GM12878 (cell line): ENCODE measurements at regions not wholly inside any gene's neighbourhood (a gene's known extent, or its start where the extent isn't known, plus 50 kb on each side); places are given as distances from the start of the nearest gene placed in this dataset.
A peak's percentile ranks its signal among the peaks of the same experiment; 100 is the strongest.

Experiments used
- ATAC-seq: fragments of 200-7000 bp; cut with Tn5 transposase; 3 replicates; pipeline ENCODE4 v1.9.1; 2020; ENCODE audit warnings: mild to moderate bottlenecking, moderate library complexity
- BruUV-seq: library from RNA; stranded (reverse); fragments of 400-500 nt; replicated peaks from 2 replicates; lab custom pipeline; 2021; lab: Mats Ljungman, UMichigan
- CTCF ChIA-PET: fragments of 300-600 bp; sonication (Branson Sonifier 250); formaldehyde crosslinking; extraction: SDS; loops from one replicate; lab custom pipeline; 2021; ENCODE audit warnings: inconsistent platforms; lab: Yijun Ruan, JAX
- POLR2A ChIA-PET: fragments of 350-600 bp; formaldehyde crosslinking; extraction: SDS; loops from one replicate; lab custom pipeline; 2021; ENCODE audit warnings: inconsistent platforms; lab: Charles Lee
- RAD21 ChIA-PET: fragments of 300-600 bp; sonication (Branson Sonifier 250); formaldehyde crosslinking; loops from one replicate; lab custom pipeline; 2023; ENCODE audit warnings: antibody characterized with exemption; ENCODE audit not compliant: unreplicated experiment; lab: Charles Lee
- SMC1A ChIA-PET: fragments of 300-600 bp; sonication (Branson Sonifier 250); formaldehyde crosslinking; loops from one replicate; lab custom pipeline; 2023; ENCODE audit not compliant: unreplicated experiment, uncharacterized antibody; lab: Charles Lee
- DNase-seq: peaks from one replicate; pipeline ENCODE4 v3.0.0-alpha.2; 2011; ENCODE audit warnings: low read depth, low spot score
- FAIRE-seq: peaks from 3 replicates; lab custom pipeline; 2011; peaks lifted over from hg19 to GRCh38; lab: Jason Lieb, UNC
- H2AFZ ChIP-seq: 2 replicates; pipeline ENCODE4 v1.6.0; 2011; ENCODE audit warnings: low read depth, low read length, control low read depth; ENCODE audit not compliant: control insufficient read depth
- H3K27ac ChIP-seq: 2 replicates; pipeline ENCODE4 v1.5.1; 2011; ENCODE audit warnings: control low read depth; ENCODE audit not compliant: control insufficient read depth, insufficient read depth
- H3K27me3 ChIP-seq, 2 experiments: replicated peaks in 1 of 2; 2 replicates each; pipeline versions ENCODE4 v1.6.0 to v1.6.1; 2011; ENCODE audit warnings: low read length in 1 of 2; ENCODE audit not compliant: control insufficient read depth in 2 of 2, insufficient read depth in 2 of 2
- H3K36me3 ChIP-seq, 2 experiments: 2 replicates each; pipeline ENCODE4 v1.5.1; 2011; ENCODE audit warnings: low read length in 1 of 2; ENCODE audit not compliant: control insufficient read depth in 2 of 2, insufficient read depth in 2 of 2
- H3K4me1 ChIP-seq: 2 replicates; pipeline ENCODE4 v1.6.1; 2011; ENCODE audit warnings: mild to moderate bottlenecking, low read length, moderate library complexity, mixed read lengths; ENCODE audit not compliant: control insufficient read depth, insufficient read depth
- H3K4me2 ChIP-seq: 2 replicates; pipeline ENCODE4 v1.6.0; 2011; ENCODE audit warnings: control low read depth; ENCODE audit not compliant: control insufficient read depth, insufficient read depth
- H3K4me3 ChIP-seq: fragments of 200-600 bp; sonication (generic); 2 replicates; pipeline ENCODE4 v1.5.1; 2016
- H3K79me2 ChIP-seq: 2 replicates; pipeline ENCODE4 v1.6.0; 2011; ENCODE audit warnings: low read length; ENCODE audit not compliant: control insufficient read depth, insufficient read depth
- H3K9ac ChIP-seq: 2 replicates; pipeline ENCODE4 v1.8.0; 2011; ENCODE audit warnings: low read length, control low read depth, mixed read lengths; ENCODE audit not compliant: control insufficient read depth, insufficient read depth
- H3K9me3 ChIP-seq: replicated peaks from 3 replicates; pipeline ENCODE4 v1.5.1; 2011; ENCODE audit warnings: mild to moderate bottlenecking, low read length; ENCODE audit not compliant: control insufficient read depth, insufficient read depth
- H4K20me1 ChIP-seq: 2 replicates; pipeline ENCODE4 v1.6.0; 2011; ENCODE audit not compliant: control insufficient read depth, insufficient read depth
- DPF2 ChIP-seq: fragments of 450-650 bp; IDR thresholded peaks from 2 replicates; pipeline ENCODE4 v1.6.1; 2017; ENCODE audit warnings: mild to moderate bottlenecking
- ETV6 ChIP-seq, 2 experiments: fragments of 450-650 bp in 1 of 2; IDR thresholded peaks in 1 of 2; conservative IDR thresholded peaks in 1 of 2; 2 replicates each; pipeline ENCODE4 v1.6.1; 2014; ENCODE audit warnings: antibody characterized with exemption in 1 of 2, borderline replicate concordance in 1 of 2, low read depth in 1 of 2, mild to moderate bottlenecking in 1 of 2, moderate library complexity in 1 of 2
- FOXK2 ChIP-seq: fragments of 450-650 bp; IDR thresholded peaks from 2 replicates; pipeline ENCODE4 v1.6.1; 2017; ENCODE audit warnings: mild to moderate bottlenecking, moderate library complexity
- IKZF1 ChIP-seq: fragments of 450-650 bp; conservative IDR thresholded peaks from 2 replicates; pipeline ENCODE4 v1.6.1; 2017; ENCODE audit warnings: antibody characterized with exemption, mild to moderate bottlenecking
- KDM1A ChIP-seq: fragments of 200-600 bp; sonication (generic); IDR thresholded peaks from 2 replicates; pipeline ENCODE4 v1.6.1; 2016; ENCODE audit warnings: borderline replicate concordance
- MYC ChIP-seq: IDR thresholded peaks from 2 replicates; pipeline ENCODE4 v1.6.1; 2011; ENCODE audit warnings: mild to moderate bottlenecking, low read length, moderate library complexity, inconsistent platforms; ENCODE audit not compliant: insufficient read depth, insufficient replicate concordance, insufficient read length, severe bottlenecking
- NR2C2 ChIP-seq: IDR thresholded peaks from 2 replicates; pipeline ENCODE4 v1.6.1; 2011; ENCODE audit warnings: borderline replicate concordance, low read depth; ENCODE audit not compliant: control insufficient read depth, insufficient read length
- PAX5 ChIP-seq: IDR thresholded peaks from 2 replicates; pipeline ENCODE4 v1.6.1; 2011; ENCODE audit warnings: low read depth, low read length, borderline replicate concordance
- PBX3 ChIP-seq: IDR thresholded peaks from 2 replicates; pipeline ENCODE4 v1.6.1; 2011; ENCODE audit warnings: mild to moderate bottlenecking, low read depth, low read length, moderate library complexity; ENCODE audit not compliant: insufficient replicate concordance
- SP1 ChIP-seq: IDR thresholded peaks from one replicate; pipeline ENCODE4 v1.6.1; 2011; ENCODE audit warnings: low read depth, low read length
- WRNIP1 ChIP-seq: IDR thresholded peaks from 2 replicates; pipeline ENCODE4 v1.6.1; 2011; ENCODE audit warnings: low read depth, low read length, improper control_type of control experiment, borderline replicate concordance
- ZNF592 ChIP-seq: fragments of 450-650 bp; IDR thresholded peaks from 2 replicates; pipeline ENCODE4 v1.6.1; 2017; ENCODE audit warnings: mild to moderate bottlenecking, moderate library complexity
- WGBS: methylation state at CpG from one replicate; pipeline ENCODE4 v1.1.6; 2016; ENCODE audit warnings: low lambda C conversion rate; ENCODE audit not compliant: insufficient replicate concordance, insufficient coverage; ENCODE audit errors: missing lambda C conversion rate; 5-methylcytosine and 5-hydroxymethylcytosine counted together
- in situ Hi-C: fragments of 300-500 bp; cut with MboI; formaldehyde crosslinking; loops from 9 replicates; pipeline ENCODE4 v1.14.3; 2018; ENCODE audit warnings: mixed read lengths
- intact Hi-C: fragments of 100-400 bp; cut with micrococcal nuclease; formaldehyde crosslinking; loops from one replicate; pipeline ENCODE4 v1.14.2; 2022; ENCODE audit not compliant: unreplicated experiment

GRCh38 chr2:12110074-12110473 lies 363.6 kb downstream of the LPIN1 start:
- RAD21 ChIA-PET: no interaction called here
- CTCF ChIA-PET: interaction anchor here (0.8 to 0.9 kb wide), 2 partner anchors 10 to 64 kb away, joined by 3 to 4 read pairs; no protein-coding TSS in a partner anchor
- in situ Hi-C loops: no loop called here
- Histone ChIP-seq H3K9ac (no peak overlapping the region), H3K27ac (no peak overlapping the region), H3K4me1 (peaks cover 10% of the 10 kb centered on the region), H4K20me1 (no peaks in the 10 kb centered on the region), H3K79me2 (no peaks in the 10 kb centered on the region), H3K27me3 (no peaks in the 10 kb centered on the region), H3K36me3 (peaks cover 0 to 1% of the 10 kb centered on the region in 2 experiments; a peak in 1 of 4 replicates), H3K9me3 (no peaks in the 10 kb centered on the region), H2AFZ (no peak overlapping the region), H3K4me2 (no peak overlapping the region; the same call in 1 of the 2 replicates), H3K4me3 (no peak overlapping the region)
- BruUV-seq: no TSS peak
- WGBS: 17% methylated on average over 4 of the region's 4 CpGs
- FAIRE-seq (no peak), ATAC-seq (no peak; the same call in 1 of the 3 replicates), DNase-seq (no peak)
- TF ChIP-seq DPF2: no peak
- no peak for TF ChIP-seq NR2C2
- no peak for TF ChIP-seq ETV6 (conservative IDR thresholded peaks at IDR 0.05 in 1 of 2, IDR thresholded peaks at IDR 0.05 in 1 of 2; ENCODE audit: borderline replicate concordance in 1 of 2, low read depth in 1 of 2)
- SMC1A ChIA-PET: interaction anchor here (0.9 to 2.5 kb wide), 3 partner anchors 13 to 241 kb away, joined by 3 to 13 read pairs (median 3); no protein-coding TSS in a partner anchor
- POLR2A ChIA-PET: no interaction called here
- intact Hi-C loops: no loop called here

GRCh38 chr2:12110481-12110880 lies 364.0 kb downstream of the LPIN1 start:
- FAIRE-seq (no peak), DNase-seq (no peak), ATAC-seq (no peak)
- 89% methylated on average over 5 of the region's 5 CpGs for WGBS
- no TSS peak for BruUV-seq
- intact Hi-C loops: no loop called here
- Histone ChIP-seq H3K36me3 (no peaks in the 10 kb centered on the region; a peak in 1 of 4 replicates), H4K20me1 (no peaks in the 10 kb centered on the region), H3K4me3 (no peak overlapping the region), H3K4me1 (peaks cover 13% of the 10 kb centered on the region), H3K9ac (no peak overlapping the region), H3K4me2 (peak overlapping the region; percentile 38; the same call in 1 of the 2 replicates), H2AFZ (no peak overlapping the region; the same call in 1 of the 2 replicates), H3K9me3 (no peaks in the 10 kb centered on the region), H3K79me2 (no peaks in the 10 kb centered on the region), H3K27ac (no peak overlapping the region), H3K27me3 (no peaks in the 10 kb centered on the region)
- CTCF ChIA-PET: interaction anchor here (0.8 to 1.7 kb wide), 4 partner anchors 10 to 65 kb away, joined by 3 to 7 read pairs (median 4); no protein-coding TSS in a partner anchor
- RAD21 ChIA-PET: no interaction called here
- POLR2A ChIA-PET: no interaction called here
- SMC1A ChIA-PET: interaction anchor here (1.3 to 2.5 kb wide), 3 partner anchors 13 to 241 kb away, joined by 3 to 13 read pairs (median 3); no protein-coding TSS in a partner anchor
- in situ Hi-C loops: no loop called here
- TF ChIP-seq PBX3: no peak
- no peak for TF ChIP-seq KDM1A
- TF ChIP-seq PAX5: no peak
- no peak for TF ChIP-seq FOXK2
- TF ChIP-seq SP1: no peak
- no peak for TF ChIP-seq WRNIP1
- no peak for TF ChIP-seq IKZF1
- no peak for TF ChIP-seq ZNF592
- TF ChIP-seq MYC: no peak
